ENCODE measurements at regions not wholly inside any gene's neighbourhood (a gene's known extent, or its start where the extent isn't known, plus 50 kb on each side); places are given as distances from the start of the nearest gene placed in this dataset.
"Not testable (repeated sequence)": the region's sequence is repeated elsewhere in the genome, so short reads cannot be mapped to it uniquely, and the experiment has no call there.

DNA sequence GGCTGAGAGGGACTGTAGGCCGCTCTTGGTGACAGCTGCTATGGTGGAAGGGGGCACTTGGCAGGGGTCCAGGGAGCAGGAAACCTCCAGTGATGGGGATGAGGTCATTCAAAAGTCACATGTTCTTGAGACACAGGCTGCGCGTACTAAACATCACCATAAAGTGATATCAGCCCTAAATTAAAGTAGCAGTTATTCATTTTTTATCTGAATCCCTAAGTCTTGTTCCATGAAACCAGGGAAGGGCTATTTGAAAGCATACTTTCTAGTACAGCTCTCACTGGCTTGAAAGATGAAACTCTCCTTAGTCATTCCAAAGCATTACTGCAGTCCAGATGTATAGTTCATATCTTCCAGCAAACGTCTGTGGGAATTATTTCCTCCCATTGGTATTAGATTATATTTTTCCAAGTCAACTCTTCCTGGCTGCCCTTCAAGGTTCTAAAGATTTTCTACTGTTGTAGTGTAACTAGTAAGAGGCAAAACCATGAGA is 373.1 kb downstream of the CD109 start:
- DNase-seq: no peak

DNA sequence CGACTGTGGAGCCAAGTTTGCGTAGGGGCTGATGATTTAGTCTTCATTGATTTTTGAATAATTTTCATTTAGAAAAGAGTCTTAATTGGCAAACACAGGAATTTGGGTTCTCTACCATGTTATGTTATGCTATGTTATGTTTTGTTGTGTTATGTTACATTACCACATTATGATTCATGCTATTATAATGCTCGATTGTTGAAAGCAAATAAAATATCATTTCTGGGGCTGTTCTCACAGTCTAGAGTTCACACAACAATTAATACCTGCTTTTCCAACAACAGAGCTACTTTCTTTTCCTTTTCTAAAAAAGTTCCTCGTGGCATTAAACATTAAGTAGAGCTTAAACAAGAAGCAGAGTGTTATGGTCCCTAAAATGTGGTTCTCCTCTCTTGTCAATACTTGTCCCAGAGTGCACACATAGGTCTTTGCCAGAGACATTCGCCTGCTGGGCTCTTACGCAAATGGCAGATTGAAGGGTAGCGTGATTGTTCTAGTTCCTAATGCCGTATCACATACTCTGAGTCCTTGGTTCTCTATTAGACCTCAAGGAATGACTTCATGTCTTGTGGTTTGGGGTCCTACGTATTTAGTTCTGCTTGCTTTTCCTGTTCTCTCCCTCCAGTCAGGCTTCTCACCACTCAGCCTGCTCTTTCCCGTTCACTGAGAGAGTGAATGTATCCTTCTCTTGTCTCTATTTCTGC is 370.3 kb downstream of the CD109 start:
- no peak for DNase-seq

- DNase-seq: no peak
Observed at GRCh38 chr6:74065705-74066104, 369.7 kb downstream of the CD109 start.

- no peak for DNase-seq
Observed at GRCh38 chr6:74063391-74063790, 367.4 kb downstream of the CD109 start.

- no peak for DNase-seq
Observed at GRCh38 chr6:74061201-74061600, 365.2 kb downstream of the CD109 start.

DNA sequence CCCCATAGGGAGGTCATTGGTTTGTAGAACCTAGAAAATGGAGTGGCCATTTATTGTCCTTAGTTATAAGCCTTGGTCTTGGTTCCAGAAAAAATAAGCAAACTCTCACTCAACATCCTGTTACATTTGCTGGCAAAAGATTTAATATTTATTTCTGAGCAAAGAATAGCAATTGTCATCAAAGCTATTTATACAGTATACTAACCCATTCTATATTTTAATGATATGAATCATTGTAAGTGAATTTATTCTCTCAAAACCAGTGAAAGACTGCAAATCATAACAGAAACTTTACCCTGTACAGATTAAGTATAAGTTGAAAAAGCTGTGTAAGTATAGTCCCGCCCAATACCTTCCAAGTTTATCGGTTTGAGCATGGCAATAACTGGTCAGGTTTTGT is 364.4 kb downstream of the CD109 start:
- DNase-seq: no peak

DNA sequence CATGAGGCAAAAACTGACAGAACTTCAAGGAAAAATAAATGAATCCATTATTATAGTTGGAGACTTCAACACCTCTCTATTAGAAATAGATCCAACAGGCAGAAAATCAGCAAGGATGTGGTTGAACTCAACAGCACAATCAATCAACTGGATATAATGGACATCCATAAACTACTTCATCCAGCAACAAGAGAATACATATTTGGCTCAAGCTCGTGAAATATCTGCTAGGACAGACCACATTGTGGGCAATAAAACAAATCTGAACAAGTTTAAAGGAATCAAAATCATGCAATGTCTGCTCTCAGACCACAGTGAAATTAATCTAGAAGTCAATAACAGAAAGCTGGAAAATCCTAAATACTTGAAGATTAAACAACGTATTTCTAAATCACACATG is 362.6 kb downstream of the CD109 start:
- no peak for DNase-seq

- DNase-seq: no peak
Observed at GRCh38 chr6:74057326-74057725, 361.3 kb downstream of the CD109 start.

DNA sequence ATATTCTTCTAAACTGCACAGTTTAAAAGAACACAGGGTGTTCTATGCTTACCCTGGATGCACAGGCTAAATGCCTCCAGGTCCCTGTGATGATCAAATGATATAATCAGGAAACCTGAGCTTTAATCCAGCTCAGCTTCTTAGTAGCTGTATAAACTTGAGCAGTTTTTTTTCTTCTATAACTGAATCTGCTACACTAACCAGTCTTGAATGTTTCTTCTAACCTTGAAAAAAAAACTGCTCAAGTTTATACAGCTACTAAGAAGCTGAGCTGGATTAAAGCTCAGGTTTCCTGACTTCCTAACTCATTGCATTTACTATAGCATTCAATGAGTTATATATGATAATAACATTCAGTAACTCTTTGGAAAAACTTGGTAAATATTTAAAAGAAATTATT is 358.2 kb downstream of the CD109 start:
- no peak for DNase-seq

DNA sequence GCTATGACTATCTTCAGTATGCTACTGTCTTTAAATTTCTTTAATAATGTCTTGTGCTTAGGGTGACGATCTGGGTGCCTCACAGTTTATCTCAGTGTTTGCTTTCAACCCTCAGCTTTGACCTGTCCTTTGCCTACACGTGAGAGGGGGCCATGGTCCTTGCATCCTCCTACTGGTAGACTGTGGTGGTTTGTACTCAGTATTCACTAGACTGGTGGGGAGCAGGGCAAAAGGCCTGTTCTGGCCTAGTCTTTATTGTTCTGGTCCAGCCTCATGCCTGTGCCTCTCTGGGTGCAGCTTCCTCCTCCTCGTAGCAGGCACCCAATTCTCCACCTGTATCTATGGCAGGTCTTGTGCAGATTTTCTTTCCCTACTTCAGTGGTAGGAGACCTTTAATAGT is 354.9 kb downstream of the CD109 start:
- no peak for DNase-seq

DNA sequence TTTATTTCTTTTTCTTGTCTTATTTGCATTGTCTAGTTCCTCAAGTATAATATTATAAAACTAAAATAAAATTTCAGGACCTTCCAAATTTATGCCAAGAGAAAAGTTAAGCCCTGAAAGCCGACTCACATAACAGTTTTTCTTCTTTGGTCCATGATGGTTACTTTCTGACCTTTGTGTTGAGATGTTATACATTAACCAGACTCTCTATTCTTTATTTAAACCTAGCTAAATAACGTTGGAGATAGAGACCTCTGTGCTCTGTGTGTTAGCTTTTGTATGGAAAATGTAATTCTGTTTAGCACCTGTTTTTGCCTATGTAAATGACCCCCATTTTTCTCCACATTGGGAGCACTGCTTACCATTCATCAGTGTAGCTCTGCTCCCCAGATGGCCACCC is 352.4 kb downstream of the CD109 start:
- DNase-seq: no peak

DNA sequence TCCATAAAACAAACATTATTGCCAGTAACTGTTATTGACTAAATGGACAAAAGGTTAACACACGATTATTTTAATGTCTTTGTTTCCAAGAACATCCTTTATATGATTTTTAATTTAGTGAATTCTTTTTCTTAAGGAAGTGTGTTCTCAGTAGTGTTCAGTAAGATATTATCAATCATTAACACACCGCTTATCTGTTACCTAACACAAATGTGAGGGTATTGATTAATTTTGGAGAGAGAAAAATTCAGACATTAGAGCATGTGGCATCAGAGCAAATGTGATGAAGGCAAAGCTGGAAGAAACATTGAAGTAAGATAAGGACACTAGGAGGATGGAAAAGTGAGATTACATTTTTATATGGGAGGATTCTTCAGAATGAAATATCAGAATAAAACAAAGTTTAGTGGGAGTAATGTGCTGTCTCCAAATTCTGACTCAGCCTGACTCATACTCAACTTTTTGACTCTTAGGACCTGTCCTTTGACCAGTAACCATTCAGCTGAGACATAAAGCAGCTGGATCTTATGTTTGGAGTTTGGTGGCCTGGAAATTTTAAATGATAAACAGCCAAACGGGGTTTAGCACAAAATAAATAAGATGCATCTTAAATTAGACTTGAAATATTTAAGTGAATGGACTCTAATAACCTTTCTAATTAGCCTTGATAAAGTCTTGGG is 348.6 kb downstream of the CD109 start:
- DNase-seq: no peak

- no peak for DNase-seq
Observed at GRCh38 chr6:74041420-74041819, 345.4 kb downstream of the CD109 start.

DNA sequence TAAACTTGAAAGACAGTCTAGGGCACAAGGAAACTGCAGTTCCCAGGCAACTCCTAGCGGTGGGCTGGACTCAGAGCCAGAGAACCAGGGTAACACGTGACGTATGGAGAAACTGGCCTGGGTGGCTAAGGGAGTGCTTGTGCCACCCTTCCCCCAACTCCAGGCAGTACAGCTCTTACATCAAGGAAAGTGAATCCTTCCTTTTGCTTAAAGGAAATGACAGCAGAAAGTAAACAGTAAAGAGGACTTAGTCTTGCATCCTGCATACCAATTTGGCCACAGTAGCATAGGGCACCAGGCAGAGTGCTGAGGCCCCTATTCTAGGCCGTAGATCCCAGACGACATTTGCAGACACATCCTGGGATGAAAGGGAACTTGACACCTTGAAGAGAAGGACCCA is 322.8 kb downstream of the CD109 start:
- no peak for DNase-seq

- DNase-seq: no peak
Observed at GRCh38 chr6:74015427-74015826, 319.4 kb downstream of the CD109 start.

GRCh38 chr6:74000666-74001490 is 304.9 kb downstream of the CD109 start:
- no peak for DNase-seq

DNA sequence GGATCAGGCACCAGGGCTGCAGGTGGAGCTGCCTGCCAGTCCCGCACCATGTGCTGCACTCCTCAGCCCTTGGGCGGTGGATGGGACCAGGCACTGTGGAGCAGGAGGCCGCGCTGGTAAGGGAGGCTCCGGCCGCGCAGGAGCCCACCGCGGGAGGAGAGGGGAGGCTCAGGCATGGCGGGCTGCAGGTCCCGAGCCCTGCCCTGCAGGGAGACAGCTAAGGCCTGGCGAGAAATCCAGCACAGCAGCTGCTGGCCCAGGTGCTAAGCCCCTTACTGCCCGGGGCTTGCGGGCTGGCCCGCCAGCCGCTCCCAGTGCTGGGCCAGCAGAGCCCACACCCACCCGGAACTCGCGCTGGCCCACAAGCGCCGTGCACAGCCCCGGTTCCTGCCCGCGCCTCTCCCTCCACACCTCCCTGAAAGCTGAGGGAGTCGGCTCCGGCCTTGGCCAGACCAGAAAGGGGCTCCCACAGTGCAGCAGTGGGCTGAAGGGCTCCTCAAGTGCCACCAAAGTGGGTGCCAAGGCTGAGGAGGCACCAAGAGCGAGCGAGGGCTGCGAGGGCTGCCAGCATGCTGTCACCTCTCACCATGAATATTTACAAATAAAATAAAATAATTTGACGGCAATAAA is 294.7 kb downstream of the CD109 start:
- not testable (repeated sequence) for DNase-seq

DNA sequence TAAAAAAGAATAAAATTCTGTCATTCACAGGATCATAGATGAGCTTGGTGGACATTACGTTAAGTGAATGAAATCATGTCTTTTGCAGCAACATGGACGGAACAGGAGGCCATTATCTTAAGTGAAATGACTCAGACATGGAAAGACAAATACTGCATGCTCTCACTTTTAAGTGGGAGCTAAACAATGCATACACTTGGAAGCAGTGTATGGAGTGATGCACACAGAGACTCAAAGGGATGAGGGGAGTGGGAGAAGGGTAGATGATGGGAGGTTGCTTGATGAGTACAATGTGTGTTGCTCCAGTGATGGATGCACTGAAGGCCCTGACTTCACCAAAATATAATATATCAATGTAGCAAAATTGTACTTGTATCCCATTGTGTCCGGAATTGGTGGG is 293.4 kb downstream of the CD109 start:
- DNase-seq: no peak

DNA sequence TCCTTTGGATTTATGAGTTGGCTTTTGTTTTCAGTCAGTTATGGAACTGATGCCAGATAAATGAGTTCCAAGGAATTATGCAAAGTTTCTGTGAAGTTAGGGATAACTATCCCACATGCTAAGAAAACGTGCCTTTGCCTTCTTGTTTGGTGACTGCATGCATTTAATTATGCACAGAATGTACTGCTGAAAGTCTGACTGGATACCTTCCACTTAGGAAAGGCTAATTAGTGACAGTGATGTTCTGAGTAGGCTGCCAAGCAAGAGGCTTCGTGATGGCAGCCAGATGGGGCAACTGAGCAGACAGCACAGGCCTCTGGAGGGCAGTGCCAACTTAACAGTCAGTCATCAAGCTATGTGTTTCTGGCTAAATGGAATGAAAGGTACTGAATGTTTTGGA is 289.9 kb downstream of the CD109 start:
- no peak for DNase-seq

DNA sequence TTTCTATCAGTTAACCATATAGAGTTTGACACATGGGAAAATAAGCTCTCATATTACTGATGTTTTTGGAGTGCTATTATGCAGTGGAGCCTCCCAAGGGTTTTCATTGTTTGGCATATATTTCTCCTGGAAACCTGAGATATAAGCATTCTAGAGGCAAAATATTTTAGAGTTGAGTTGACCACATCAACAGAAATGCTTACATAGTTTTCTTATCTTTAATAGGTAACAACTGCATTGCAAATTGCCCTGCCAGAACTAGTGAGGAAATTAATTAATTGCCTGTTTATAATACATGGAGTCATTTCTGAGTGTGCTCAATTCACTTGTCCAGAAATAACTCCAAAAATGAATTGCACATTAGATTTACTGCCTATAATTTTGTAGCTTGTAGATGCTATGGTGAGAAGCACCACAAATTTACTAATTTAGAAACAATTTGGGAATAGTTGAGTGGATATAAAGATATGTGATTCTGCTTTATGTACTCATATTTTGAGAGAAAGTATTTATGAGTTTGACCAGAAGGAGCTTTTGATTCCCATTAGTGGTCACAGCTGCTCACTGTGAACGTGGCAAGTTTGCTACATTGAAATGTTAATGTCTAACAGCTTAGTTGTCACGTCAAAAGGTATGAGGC is 288.7 kb downstream of the CD109 start:
- DNase-seq: no peak

GRCh38 chr6:73983367-73983766 is 287.4 kb downstream of the CD109 start:
- DNase-seq: no peak

- no peak for DNase-seq
Observed at GRCh38 chr6:73980096-73980495, 284.1 kb downstream of the CD109 start.

DNA sequence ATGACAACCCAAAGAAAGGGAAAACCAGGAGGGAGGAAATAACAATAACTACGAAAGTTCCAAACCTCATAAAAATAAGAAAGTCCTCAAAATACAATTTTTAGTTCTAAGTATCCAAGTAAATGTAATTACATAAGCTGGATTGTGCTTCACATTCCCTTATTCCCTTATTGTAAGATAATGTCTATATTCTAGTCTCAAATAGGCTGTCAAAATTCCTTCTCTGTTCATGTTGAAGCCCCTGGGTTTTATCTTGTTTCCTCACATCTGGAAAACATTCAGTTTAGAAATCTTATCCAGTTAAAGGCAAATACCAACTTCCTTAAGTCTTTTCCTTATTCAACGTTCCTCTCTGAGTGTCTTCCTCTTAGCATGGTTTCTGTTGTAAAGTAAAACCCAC is 282.3 kb downstream of the CD109 start:
- no peak for DNase-seq
